Thyroid gland (tissue), 4 donors: ENCODE measurements at regions not wholly inside any gene's neighbourhood (a gene's known extent, or its start where the extent isn't known, plus 50 kb on each side); places are given as distances from the start of the nearest gene placed in this dataset.

Experiments
- POLR2A ChIP-seq, 2 donors: fragments of 450-650 bp; IDR thresholded peaks; one replicate each; pipeline ENCODE4 v1.6.1; 2017; ENCODE audit warnings: antibody characterized with exemption in 2 of 2, mild to moderate bottlenecking in 2 of 2, moderate library complexity in 1 of 2
- TF ChIP-seq, protein P1 (sequence below), 6 experiments: fragments of 200-600 bp in 3 of 6; fragments of 450-650 bp in 3 of 6; sonication (generic) in 3 of 6; IDR thresholded peaks; one replicate each; pipeline ENCODE4 v1.5.1; 2016 to 2019; ENCODE audit warnings: antibody characterized with exemption in 6 of 6, mild to moderate bottlenecking in 2 of 6, inconsistent platforms in 1 of 6, moderate library complexity in 1 of 6

DNA sequence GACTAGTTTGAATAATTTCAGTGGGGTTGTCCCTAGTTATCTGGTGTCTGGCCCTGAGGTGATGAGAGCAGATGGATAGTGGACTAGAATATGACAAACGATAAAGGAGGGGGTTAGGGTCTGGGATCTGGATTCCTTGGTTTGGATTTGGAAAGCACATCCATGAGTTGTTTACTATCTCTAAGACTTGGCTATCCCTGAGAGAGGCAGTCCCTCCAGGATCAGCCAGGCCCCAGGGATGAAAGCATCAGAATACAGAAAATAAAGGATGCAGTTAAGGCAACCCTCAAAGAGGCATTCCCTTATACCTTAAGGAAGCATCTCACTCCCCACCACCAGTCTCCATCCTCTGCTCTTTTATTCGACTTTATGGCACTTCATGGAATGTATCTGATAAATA, 230.7 kb downstream of the NHLRC3 start:
- TF ChIP-seq, protein P1, sequence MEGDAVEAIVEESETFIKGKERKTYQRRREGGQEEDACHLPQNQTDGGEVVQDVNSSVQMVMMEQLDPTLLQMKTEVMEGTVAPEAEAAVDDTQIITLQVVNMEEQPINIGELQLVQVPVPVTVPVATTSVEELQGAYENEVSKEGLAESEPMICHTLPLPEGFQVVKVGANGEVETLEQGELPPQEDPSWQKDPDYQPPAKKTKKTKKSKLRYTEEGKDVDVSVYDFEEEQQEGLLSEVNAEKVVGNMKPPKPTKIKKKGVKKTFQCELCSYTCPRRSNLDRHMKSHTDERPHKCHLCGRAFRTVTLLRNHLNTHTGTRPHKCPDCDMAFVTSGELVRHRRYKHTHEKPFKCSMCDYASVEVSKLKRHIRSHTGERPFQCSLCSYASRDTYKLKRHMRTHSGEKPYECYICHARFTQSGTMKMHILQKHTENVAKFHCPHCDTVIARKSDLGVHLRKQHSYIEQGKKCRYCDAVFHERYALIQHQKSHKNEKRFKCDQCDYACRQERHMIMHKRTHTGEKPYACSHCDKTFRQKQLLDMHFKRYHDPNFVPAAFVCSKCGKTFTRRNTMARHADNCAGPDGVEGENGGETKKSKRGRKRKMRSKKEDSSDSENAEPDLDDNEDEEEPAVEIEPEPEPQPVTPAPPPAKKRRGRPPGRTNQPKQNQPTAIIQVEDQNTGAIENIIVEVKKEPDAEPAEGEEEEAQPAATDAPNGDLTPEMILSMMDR (IDR thresholded peaks at IDR 0.05) = no peak
- TF ChIP-seq POLR2A (IDR thresholded peaks at IDR 0.05) = no peak
